Activated gamma-delta T cell treated with Interleukin-2 at 50 U/mL for 16 hours (primary cell): ENCODE measurements at regions not wholly inside any gene's neighbourhood (a gene's known extent, or its start where the extent isn't known, plus 50 kb on each side); places are given as distances from the start of the nearest gene placed in this dataset.

Source experiments
- DNase-seq: peaks from one replicate; pipeline ENCODE4 v3.0.0-alpha.2; 2020

DNA sequence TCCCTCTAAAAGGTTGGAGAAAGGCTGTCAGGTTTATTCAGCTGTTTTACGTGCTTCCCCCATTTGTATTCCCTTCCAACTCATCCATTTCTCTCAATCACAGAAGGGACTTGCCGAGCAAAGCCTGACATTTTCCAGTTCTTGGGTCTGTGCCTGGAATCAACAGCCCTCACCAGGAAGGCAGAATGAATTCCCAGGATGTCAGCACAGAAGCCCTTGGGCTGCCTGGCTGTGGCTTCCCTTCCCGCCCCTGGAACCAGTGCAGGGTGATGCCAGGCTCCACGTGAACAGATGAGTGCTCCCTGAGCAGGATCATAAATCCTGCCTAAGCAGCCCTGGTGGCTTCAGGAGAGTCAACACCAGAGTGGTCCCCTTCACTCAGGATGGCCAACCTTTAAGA is 86.1 kb upstream of the CD83 start:
- DNase-seq: no peak

- DNase-seq: no peak
Measured at GRCh38 chr6:14035071-14035847, 82.3 kb upstream of the CD83 start.

- no peak for DNase-seq
Measured at GRCh38 chr6:14035874-14036273, 81.7 kb upstream of the CD83 start.

DNA sequence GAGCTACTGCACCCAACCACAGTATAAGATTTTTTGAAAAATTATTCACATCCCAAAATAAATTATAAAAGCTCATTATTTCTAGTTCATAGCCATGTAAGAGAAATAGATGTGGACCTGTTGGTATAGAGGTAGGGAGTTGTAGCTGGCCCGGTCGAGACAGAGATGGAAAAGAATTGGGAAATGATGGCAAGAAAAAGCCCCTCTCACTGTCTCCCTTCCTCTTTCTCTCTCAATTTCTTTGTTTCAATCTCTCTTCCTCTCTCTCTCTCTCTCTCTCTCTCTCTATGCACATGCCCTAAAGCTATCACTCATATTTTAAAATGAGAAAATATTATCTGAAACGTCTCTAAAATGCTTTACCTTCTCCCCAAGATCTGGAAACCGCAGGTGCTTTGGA is 80.7 kb upstream of the CD83 start:
- DNase-seq: no peak

GRCh38 chr6:14037402-14038277 is 79.9 kb upstream of the CD83 start:
- DNase-seq: no peak

DNA sequence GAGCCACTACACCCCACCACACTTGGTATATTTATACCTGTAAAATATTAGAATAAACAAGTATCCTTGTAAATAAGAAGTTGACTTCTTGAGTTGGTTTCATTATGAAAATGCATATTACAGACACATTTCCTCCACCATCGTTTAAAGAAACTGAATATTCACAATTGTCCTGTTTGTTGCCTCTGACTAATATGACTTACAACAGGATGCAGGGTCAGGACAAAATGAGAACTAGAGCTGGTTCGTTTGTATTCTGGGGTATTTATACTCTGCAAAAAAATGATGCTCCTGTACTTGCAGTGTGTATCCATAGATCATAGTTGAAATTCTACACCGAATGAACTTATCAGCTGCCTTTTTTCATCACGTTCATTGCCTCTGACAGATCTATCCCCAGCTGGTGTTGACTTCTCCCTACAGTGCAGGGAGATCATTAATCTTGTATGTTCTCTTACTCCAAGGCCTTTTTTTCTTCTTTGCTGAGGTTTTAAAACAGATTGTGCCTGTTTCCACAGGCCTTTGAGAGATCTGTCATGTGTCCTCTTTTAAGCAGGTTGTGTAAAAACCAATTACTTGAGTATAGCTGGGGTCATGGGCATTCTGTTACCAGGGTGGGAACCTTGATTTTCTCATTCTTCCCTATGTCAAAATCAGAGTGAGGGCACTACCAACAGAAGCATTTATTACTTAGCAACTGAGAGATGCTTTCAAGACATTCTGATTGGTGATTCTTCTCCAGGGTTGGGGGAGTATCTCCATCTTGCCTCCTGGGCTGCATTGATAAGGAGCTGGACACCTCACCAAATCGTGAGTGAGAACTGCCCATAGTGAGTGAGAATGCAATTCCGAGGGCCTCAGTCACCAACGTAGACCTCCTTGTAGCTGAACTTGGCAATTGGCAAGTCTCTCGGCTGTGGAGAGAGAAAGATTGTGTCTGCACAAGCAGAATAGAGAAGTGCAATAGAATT is 78.8 kb upstream of the CD83 start:
- DNase-seq: no peak

- no peak for DNase-seq
Measured at GRCh38 chr6:14040042-14040441, 77.5 kb upstream of the CD83 start.

GRCh38 chr6:14046476-14047068 is 71.0 kb upstream of the CD83 start:
- peak; percentile 40 for DNase-seq

DNA sequence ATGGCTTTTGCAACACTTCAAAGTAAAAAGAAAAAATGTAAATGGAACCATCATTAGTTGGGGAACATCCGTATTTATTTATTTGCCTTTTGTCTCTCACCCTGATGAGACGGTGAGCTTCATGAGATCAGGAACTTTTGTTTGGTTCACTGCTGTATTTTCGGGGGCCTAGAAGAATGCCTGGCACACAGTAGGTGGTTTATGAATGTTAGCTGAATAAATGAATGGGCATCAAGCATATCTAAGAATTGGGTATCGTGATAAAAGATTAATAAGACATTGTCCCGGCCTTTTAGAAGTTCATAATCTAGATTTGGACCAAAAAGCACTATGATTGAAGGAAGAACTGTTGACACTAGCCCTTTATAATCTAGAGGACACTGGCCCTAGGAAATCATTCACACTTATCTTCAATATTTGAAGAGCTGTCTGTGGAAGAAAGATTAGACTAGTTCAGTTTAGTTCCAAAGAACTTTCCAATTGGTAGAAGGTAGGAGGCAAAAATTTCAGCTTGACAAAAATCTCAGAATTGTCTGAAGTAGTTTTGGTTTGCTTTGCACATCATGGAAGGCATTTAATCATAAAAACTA is 70.3 kb upstream of the CD83 start:
- no peak for DNase-seq

- DNase-seq: no peak
Measured at GRCh38 chr6:14048837-14049236, 68.7 kb upstream of the CD83 start.

- DNase-seq: no peak
Measured at GRCh38 chr6:14051355-14051754, 66.2 kb upstream of the CD83 start.

DNA sequence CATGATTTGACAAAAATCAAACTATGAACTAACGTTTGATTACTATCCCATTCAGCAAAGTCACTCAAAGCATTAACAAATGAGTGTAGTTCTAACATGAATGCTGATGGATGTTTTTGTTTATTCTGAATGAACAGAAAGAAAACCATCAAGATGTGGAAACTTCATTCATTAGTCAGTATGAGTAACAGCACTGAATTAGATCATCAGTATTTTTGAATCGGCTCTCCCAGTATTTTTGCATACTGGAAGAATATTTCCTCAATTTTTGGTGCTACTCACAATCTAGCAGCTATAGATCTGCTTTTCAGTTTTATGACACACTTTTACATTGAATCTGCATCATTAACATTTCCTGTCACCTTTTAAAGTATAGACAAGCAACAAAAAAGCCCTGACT is 63.8 kb upstream of the CD83 start:
- DNase-seq: no peak

DNA sequence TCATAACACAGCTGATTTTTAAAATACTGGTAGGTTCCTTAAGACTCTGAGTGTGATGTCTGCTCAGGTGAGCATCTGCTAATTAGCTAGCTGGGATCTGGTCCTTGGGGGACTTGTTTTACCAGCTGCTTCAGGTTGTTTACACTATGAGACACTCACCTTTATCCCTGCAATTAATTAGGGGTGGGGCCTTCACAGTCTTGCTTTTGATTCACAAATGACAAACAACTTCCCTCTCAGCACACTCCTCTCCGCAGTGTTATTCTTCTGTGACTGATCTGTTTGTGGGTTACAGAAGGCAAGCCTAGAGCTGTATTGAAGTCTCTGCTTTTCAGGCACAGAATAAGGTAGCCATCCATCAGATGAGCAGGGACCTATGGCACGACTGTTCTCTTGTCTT is 62.0 kb upstream of the CD83 start:
- no peak for DNase-seq

GRCh38 chr6:14058029-14058695 is 59.4 kb upstream of the CD83 start:
- DNase-seq: no peak

DNA sequence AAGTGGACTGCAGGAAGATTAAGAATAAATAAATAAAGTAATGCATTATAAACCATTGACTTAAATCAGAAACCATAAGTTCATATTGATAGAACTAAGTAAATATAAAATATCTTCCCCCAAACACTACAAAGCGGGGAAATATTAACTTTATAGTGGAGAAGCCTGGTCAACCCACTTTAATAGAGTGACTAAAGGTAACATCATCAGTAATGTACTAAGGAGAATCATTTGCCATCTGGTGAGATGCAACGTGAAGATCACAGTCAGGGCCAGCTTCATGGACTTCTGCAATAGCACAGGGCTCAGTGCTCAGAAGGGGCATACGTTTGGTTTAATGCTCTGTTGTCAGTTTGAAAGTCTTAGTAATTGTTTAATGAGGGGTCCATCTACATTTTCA is 58.8 kb upstream of the CD83 start:
- DNase-seq: no peak

- no peak for DNase-seq
Measured at GRCh38 chr6:14059791-14060436, 57.7 kb upstream of the CD83 start.

DNA sequence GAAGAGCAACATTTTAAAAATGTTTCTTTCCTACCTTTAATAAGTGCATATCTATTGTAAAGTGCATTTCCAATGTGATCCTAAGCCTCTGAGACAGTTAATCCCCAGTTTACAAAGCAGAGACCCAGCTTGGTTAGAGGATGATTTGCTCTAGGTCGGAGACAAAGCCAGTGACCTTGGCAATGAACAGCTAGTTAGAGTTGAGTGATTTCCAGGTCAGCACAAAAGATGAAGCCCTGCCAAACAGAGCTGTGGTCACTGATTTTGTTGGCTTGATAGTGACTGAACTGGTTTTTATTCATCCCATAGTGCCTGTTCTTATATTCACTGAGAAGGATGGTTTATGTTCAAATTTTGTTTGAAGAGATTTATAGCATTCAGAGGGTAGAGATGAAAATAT is 56.6 kb upstream of the CD83 start:
- DNase-seq: no peak

DNA sequence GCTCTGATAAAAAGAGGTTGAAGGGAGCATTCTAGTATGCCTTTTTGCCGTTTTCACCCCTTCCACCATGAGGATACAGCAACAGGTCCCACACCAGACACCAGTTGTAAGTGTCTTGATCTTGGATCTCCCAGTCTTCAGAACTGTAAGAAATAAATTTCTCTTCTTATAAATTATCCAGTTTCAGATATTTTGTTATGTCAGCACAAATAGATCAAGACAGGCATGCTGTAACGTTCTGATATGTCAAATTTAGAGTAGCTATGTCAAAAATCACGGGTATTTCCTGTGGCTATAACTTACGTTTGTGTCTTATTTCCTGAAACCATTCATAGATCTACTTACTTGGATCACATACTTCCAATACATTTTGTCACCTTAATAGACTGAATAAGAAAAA is 55.9 kb upstream of the CD83 start:
- DNase-seq: no peak

DNA sequence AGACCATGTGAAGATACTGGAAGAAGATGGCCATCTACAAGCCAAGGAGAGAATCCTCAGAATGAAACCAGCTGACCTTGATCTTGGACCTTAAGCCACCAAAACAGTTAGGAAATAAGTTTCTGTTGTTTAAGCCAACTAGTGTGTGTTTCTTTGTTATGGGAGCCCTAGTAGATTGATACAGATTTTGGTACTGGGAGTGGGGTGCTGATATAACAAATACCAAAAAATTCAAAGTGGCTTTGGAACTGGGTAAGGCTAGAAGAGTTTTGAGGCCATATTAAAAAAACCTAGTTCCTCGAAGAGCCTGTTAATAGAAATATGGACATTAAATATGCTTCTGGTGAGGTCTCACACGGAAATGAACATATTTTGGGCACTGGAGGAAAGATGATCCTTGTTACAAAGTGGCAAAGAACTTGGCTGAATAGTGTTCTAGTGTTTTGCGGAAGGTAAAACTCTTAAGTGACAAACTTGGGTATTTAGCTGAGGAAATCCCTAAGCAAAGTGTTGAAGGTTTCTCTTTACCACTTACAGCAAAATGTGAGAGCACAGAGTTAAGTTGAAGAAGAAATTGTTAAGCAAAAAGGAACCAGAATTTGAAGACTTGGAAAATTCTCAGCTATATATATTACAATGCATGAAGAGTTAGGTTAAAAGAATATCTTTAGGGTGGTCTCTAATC is 55.1 kb upstream of the CD83 start:
- DNase-seq: no peak

DNA sequence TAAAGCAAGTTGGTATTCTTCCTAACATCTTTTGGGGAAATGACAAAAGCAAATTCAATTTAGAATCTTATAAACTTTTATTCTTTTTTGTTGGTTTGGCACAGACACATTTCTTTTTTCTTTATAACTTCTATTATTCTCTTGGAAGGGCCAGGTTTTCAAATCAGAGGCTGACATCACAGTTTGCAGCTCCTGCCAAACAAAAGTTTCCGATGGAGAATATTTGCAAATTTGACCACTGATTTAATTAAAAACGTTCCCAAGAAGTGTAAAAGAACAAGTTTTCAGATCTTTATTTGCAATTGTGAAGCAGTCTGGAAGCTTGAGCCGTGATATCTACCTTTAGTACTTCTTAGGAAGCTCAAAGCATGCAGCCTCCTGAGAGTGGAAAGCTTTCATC is 53.8 kb upstream of the CD83 start:
- DNase-seq: no peak

GRCh38 chr6:14065350-14065749 is 52.2 kb upstream of the CD83 start:
- DNase-seq: no peak
